ENCODE measurements at regions not wholly inside any gene's neighbourhood (a gene's known extent, or its start where the extent isn't known, plus 50 kb on each side); places are given as distances from the start of the nearest gene placed in this dataset.

DNA sequence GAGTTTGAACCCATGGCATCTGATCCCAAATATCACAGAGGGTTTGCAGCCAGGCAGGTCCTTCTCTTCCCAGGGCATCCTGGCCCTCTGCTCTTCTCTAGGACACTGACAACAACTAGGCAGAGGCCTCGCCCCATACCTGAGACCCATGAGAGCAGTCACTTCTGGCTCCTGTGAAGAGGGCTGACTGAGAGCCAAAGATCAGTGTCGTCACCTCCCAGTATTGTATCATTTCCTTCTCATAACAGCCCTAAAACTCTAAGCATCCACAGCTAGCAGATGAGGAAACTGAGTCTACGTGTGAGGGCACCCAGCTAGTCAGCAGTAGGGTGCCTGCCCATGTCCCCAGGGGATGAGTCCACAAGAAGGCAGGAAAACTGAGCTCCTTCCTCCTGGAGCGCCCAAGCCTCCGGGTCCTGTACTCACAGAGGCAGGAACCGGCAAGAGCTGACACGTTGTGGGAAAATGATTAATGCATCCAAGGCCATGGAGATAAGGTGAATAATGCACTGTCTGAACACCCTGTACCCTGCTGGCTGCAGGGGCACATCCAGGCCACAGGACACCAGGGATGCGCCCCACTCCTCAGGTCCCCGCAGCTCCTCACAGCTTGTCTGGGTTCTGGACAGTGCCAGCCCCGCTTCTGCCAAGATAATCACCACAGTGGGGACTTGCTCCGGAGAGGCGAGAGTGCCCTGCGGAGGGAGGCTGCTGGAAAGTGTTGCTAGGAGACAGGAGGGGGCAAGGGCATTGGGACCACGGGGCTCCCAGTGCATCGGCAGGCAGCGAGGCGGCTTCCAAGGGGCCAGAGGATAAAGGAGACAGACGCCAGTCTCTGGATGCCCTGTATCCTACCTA, 340.0 kb downstream of the NPHP4 start:
- Mint-ChIP-seq H3K4me3 (no peak overlapping the region), H3K27ac (no peak overlapping the region), H3K36me3 (ENCODE audit: low read depth) (peaks cover 12% of the 10 kb centered on the region), H3K27me3 (ENCODE audit: insufficient read depth) (peaks cover 7% of the 10 kb centered on the region), H3K9me3 (peaks cover 63% of the 10 kb centered on the region), H3K4me1 (ENCODE audit: low read depth) (no peaks in the 10 kb centered on the region)
- no peak for DNase-seq
- TF ChIP-seq, protein P1, sequence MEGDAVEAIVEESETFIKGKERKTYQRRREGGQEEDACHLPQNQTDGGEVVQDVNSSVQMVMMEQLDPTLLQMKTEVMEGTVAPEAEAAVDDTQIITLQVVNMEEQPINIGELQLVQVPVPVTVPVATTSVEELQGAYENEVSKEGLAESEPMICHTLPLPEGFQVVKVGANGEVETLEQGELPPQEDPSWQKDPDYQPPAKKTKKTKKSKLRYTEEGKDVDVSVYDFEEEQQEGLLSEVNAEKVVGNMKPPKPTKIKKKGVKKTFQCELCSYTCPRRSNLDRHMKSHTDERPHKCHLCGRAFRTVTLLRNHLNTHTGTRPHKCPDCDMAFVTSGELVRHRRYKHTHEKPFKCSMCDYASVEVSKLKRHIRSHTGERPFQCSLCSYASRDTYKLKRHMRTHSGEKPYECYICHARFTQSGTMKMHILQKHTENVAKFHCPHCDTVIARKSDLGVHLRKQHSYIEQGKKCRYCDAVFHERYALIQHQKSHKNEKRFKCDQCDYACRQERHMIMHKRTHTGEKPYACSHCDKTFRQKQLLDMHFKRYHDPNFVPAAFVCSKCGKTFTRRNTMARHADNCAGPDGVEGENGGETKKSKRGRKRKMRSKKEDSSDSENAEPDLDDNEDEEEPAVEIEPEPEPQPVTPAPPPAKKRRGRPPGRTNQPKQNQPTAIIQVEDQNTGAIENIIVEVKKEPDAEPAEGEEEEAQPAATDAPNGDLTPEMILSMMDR (IDR thresholded peaks at IDR 0.05): no peak

DNA sequence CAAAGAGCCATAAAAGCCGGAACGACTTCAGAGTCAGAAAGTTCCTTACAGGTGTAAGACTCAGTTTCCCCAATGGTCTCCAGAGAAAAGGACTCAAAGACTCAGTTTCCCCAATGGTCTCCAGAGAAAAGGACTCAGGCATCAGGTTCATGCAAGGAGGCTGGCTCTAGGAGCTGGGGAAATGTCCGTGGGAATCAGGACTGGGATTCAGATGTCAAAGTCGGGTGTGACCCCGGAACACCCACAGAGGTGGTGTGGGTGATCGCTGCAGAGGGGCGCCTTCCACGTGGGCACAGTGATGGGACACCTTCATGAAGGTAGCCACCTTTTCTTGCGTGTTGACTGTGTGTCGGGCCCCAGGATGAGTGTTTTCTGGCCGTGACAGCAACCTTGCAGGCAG, 340.8 kb downstream of the NPHP4 start:
- peaks cover 7% of the 10 kb centered on the region for H3K27me3 Mint-ChIP-seq (ENCODE audit: insufficient read depth)
- H3K4me1 Mint-ChIP-seq (ENCODE audit: low read depth): no peaks in the 10 kb centered on the region
- no peak overlapping the region for H3K27ac Mint-ChIP-seq
- TF ChIP-seq, protein P1 (IDR thresholded peaks at IDR 0.05): no peak
- H3K9me3 Mint-ChIP-seq: peaks cover 69% of the 10 kb centered on the region
- no peak for DNase-seq
- H3K36me3 Mint-ChIP-seq (ENCODE audit: low read depth): peaks cover 17% of the 10 kb centered on the region
- no peak overlapping the region for H3K4me3 Mint-ChIP-seq

DNA sequence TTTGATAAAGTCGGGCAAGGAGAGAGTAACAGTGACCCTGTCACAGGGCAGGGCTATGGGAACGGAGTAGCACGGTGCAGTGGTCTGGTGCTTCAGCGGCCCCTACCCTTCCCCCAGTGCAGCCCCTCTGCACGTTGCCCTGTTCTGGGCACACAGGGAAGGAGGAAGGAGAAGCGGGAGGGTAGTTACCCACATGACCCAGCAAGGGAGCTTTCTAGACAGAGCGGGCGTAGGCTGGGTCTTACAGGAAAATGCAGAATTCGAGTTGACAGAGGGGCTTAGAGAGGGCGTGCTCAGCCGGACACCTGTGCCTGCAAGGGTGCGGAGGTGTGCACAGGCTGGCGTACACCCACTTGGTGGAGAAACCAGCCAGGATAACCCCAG, 341.2 kb downstream of the NPHP4 start:
- Mint-ChIP-seq H3K4me3 (no peak overlapping the region), H3K4me1 (ENCODE audit: low read depth) (no peaks in the 10 kb centered on the region), H3K36me3 (ENCODE audit: low read depth) (peaks cover 19% of the 10 kb centered on the region), H3K9me3 (peaks cover 74% of the 10 kb centered on the region), H3K27ac (no peak overlapping the region), H3K27me3 (ENCODE audit: insufficient read depth) (peaks cover 7% of the 10 kb centered on the region)
- no peak for DNase-seq
- TF ChIP-seq, protein P1 (IDR thresholded peaks at IDR 0.05): no peak

DNA sequence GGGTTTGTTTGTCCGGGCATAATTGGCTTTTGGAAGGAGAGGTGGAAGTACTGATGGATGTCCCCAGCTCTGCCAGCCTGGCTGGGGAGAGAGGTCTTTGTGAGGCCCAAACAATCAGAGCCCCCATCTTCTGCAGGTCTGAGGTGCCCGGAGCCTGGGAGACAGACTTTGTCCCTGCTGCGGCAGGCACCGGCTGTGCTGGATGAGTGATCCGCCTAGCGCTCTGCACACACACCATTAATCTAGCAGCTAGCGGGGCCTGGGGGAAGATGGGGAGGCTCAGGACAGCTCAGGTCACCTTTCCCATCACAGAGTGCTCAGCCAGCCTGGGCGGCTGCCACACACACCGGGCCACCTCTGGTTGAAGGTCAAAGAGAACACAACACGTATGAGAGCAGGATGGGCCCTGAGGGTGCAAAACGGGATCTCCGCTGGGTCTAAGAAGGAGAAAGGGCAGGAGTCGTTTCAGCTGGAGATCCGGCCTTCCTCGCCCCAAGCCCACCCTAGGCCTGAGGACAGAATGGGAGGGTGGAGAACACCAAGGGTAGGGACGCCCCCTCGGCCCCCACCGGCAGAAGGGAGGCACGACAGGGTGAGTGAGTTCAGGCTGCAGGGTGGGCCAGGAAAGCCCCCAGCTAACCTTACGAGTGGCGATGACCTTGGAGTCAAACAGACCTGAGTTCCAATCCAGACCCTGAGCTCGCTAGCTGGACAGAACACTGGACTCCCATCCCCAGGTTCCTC, 341.8 kb downstream of the NPHP4 start:
- no peak for DNase-seq
- Mint-ChIP-seq H3K9me3 (peaks cover 74% of the 10 kb centered on the region), H3K36me3 (ENCODE audit: low read depth) (peaks cover 19% of the 10 kb centered on the region), H3K4me3 (no peak overlapping the region), H3K27ac (no peak overlapping the region), H3K4me1 (ENCODE audit: low read depth) (no peaks in the 10 kb centered on the region), H3K27me3 (ENCODE audit: insufficient read depth) (peaks cover 8% of the 10 kb centered on the region)
- TF ChIP-seq, protein P1 (IDR thresholded peaks at IDR 0.05): no peak

DNA sequence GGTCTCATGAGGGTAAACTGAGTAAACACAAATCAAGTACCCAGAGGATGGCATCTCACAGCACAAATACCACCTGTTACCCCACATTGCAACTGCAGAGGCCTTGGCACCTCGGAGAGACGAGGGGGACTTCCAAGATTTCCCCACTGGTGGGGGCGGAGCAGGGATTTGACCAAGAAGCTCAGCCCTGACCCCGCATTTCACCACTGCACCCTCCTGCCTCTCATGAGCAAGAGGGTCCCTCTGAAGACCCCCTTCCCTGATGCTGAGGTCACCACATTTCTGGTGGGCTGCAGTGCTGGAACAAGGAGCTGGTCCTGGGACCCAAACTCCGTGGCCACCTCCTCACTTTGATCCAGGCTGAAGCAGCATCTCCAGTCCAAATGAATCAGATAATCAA, 342.4 kb downstream of the NPHP4 start:
- Mint-ChIP-seq H3K27me3 (ENCODE audit: insufficient read depth) (peaks cover 9% of the 10 kb centered on the region), H3K36me3 (ENCODE audit: low read depth) (peaks cover 19% of the 10 kb centered on the region), H3K4me1 (ENCODE audit: low read depth) (no peaks in the 10 kb centered on the region), H3K4me3 (no peak overlapping the region), H3K27ac (no peak overlapping the region), H3K9me3 (peaks cover 77% of the 10 kb centered on the region)
- TF ChIP-seq, protein P1 (IDR thresholded peaks at IDR 0.05): no peak
- no peak for DNase-seq
